ENCODE measurements at regions not wholly inside any gene's neighbourhood (a gene's known extent, or its start where the extent isn't known, plus 50 kb on each side); places are given as distances from the start of the nearest gene placed in this dataset.
"Not testable (repeated sequence)": the region's sequence is repeated elsewhere in the genome, so short reads cannot be mapped to it uniquely, and the experiment has no call there.

GRCh38 chr17:77331301-77331864, 190.6 kb downstream of the SEC14L1 start:
- peak; percentile 94 for DNase-seq (ENCODE audit: low spot score)
- TF ChIP-seq CTCF (IDR thresholded peaks at IDR 0.05; ENCODE audit: borderline replicate concordance, control extremely low read depth, extremely low read depth, insufficient read depth, missing control alignments) = peak; percentile 91
- in situ Hi-C loops (cut with MboI; ENCODE audit: low sequenced_read_pairs, unreplicated experiment) = loop anchor here (10.0 kb wide), 1 partner anchor 93 kb away; no protein-coding TSS in a partner anchor

GRCh38 chr17:77332034-77332971, 191.5 kb downstream of the SEC14L1 start:
- no peak for TF ChIP-seq CTCF (IDR thresholded peaks at IDR 0.05; ENCODE audit: borderline replicate concordance, control extremely low read depth, extremely low read depth, insufficient read depth, missing control alignments)
- in situ Hi-C loops (cut with MboI; ENCODE audit: low sequenced_read_pairs, unreplicated experiment) = loop anchor here (10.0 kb wide), 1 partner anchor 92 kb away; no protein-coding TSS in a partner anchor
- peak; percentile 15 for DNase-seq (ENCODE audit: low spot score)

GRCh38 chr17:77332981-77333685, 192.4 kb downstream of the SEC14L1 start:
- no peak for TF ChIP-seq CTCF (IDR thresholded peaks at IDR 0.05; ENCODE audit: borderline replicate concordance, control extremely low read depth, extremely low read depth, insufficient read depth, missing control alignments)
- in situ Hi-C loops (cut with MboI; ENCODE audit: low sequenced_read_pairs, unreplicated experiment) = loop anchor here (10.0 kb wide), 1 partner anchor 92 kb away; no protein-coding TSS in a partner anchor
- peak; percentile 9 for DNase-seq (ENCODE audit: low spot score)

- TF ChIP-seq CTCF (IDR thresholded peaks at IDR 0.05; ENCODE audit: borderline replicate concordance, control extremely low read depth, extremely low read depth, insufficient read depth, missing control alignments) = no peak
- in situ Hi-C loops (cut with MboI; ENCODE audit: low sequenced_read_pairs, unreplicated experiment) = loop anchor here (10.0 kb wide), 1 partner anchor 88 kb away; no protein-coding TSS in a partner anchor
- DNase-seq (ENCODE audit: low spot score) = no peak
Measured at GRCh38 chr17:77337150-77337549, 196.4 kb downstream of the SEC14L1 start.

GRCh38 chr17:77341069-77341541, 200.3 kb downstream of the SEC14L1 start:
- DNase-seq (ENCODE audit: low spot score) = no peak
- in situ Hi-C loops (cut with MboI; ENCODE audit: low sequenced_read_pairs, unreplicated experiment) = no loop called here
- no peak for TF ChIP-seq CTCF (IDR thresholded peaks at IDR 0.05; ENCODE audit: borderline replicate concordance, control extremely low read depth, extremely low read depth, insufficient read depth, missing control alignments)

- DNase-seq (ENCODE audit: low spot score); in situ Hi-C loops (cut with MboI; ENCODE audit: low sequenced_read_pairs, unreplicated experiment): not testable (repeated sequence)
Measured at GRCh38 chr17:77342656-77342990, 201.9 kb downstream of the SEC14L1 start.
